DMS79 treated with DMSO at 0.1 percent for 48 hours (cell line): ENCODE measurements at regions not wholly inside any gene's neighbourhood (a gene's known extent, or its start where the extent isn't known, plus 50 kb on each side); places are given as distances from the start of the nearest gene placed in this dataset.

Source experiments
- DNase-seq: peaks from one replicate; lab custom pipeline; 2025; lab: John Stamatoyannopoulos, UW

GRCh38 chr10:132485391-132485790, 52.2 kb upstream of the INPP5A start:
- no peak for DNase-seq

GRCh38 chr10:132486539-132487121, 51.0 kb upstream of the INPP5A start:
- DNase-seq = no peak

- DNase-seq = no peak
Measured at GRCh38 chr10:132487241-132488135, 50.1 kb upstream of the INPP5A start.
